Stomach (tissue), 4 donors: ENCODE measurements at regions not wholly inside any gene's neighbourhood (a gene's known extent, or its start where the extent isn't known, plus 50 kb on each side); places are given as distances from the start of the nearest gene placed in this dataset.

Experiments used
- EP300 ChIP-seq: sonication (generic); formaldehyde crosslinking; IDR thresholded peaks from one replicate; pipeline ENCODE4 v1.6.1; 2017; ENCODE audit warnings: antibody characterized with exemption
- POLR2A ChIP-seq, 4 donors: fragments of 450-650 bp; IDR thresholded peaks; one replicate each; pipeline ENCODE4 v1.6.1; 2016; ENCODE audit warnings: antibody characterized with exemption in 4 of 4, control low read depth in 2 of 4, mild to moderate bottlenecking in 1 of 4, moderate library complexity in 1 of 4
- POLR2AphosphoS5 ChIP-seq, 3 donors: sonication (generic); formaldehyde crosslinking; IDR thresholded peaks; one replicate each; pipeline ENCODE4 v1.6.1; 2016; ENCODE audit warnings: antibody characterized with exemption in 3 of 3
- TF ChIP-seq, protein P1 (sequence below), 7 experiments: fragments of 450-650 bp in 4 of 7; fragments of 200-600 bp in 3 of 7; sonication (generic) in 3 of 7; IDR thresholded peaks; one replicate each; pipeline ENCODE4 v1.5.1; 2016 to 2019; ENCODE audit warnings: antibody characterized with exemption in 7 of 7, control low read depth in 2 of 7, mild to moderate bottlenecking in 1 of 7

DNA sequence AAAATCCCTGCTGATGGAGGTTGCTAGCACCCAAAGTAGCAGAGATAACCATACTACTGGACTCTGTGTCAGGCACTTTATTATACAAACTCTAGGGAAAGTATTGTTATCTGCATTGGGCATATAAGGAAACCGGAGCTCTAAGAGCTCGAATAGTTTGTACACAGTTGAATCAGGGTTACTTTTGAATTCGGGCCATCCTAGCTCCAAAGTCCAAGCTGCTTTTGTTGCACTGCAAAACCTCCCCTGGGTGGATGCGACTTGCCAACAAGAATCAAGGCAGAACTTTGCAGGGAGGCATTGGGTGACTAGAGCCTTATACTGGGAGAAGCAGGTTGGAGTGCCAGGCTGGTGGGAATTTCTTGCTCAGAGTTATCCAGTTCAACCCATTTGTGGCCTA lies 435.1 kb downstream of the SPATA31D1 start:
- TF ChIP-seq, protein P1, sequence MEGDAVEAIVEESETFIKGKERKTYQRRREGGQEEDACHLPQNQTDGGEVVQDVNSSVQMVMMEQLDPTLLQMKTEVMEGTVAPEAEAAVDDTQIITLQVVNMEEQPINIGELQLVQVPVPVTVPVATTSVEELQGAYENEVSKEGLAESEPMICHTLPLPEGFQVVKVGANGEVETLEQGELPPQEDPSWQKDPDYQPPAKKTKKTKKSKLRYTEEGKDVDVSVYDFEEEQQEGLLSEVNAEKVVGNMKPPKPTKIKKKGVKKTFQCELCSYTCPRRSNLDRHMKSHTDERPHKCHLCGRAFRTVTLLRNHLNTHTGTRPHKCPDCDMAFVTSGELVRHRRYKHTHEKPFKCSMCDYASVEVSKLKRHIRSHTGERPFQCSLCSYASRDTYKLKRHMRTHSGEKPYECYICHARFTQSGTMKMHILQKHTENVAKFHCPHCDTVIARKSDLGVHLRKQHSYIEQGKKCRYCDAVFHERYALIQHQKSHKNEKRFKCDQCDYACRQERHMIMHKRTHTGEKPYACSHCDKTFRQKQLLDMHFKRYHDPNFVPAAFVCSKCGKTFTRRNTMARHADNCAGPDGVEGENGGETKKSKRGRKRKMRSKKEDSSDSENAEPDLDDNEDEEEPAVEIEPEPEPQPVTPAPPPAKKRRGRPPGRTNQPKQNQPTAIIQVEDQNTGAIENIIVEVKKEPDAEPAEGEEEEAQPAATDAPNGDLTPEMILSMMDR (IDR thresholded peaks at IDR 0.05) = no peak
- TF ChIP-seq POLR2A (IDR thresholded peaks at IDR 0.05) (no peak), EP300 (no peak), POLR2AphosphoS5 (IDR thresholded peaks at IDR 0.05) (peak in 1 of 3 donors; percentile 20)
